Neural cell (in vitro differentiated cells): ENCODE measurements at regions not wholly inside any gene's neighbourhood (a gene's known extent, or its start where the extent isn't known, plus 50 kb on each side); places are given as distances from the start of the nearest gene placed in this dataset.

Experiments
- H2AFZ ChIP-seq: fragments of 200-600, 300-800 bp; sonication (generic), shearing (Covaris generic); 2 replicates; pipeline ENCODE4 v1.6.0; 2014; ENCODE audit warnings: low read depth, mild to moderate bottlenecking, antibody characterized with exemption, low read length, moderate library complexity
- H3F3A ChIP-seq: fragments of 200-600 bp; shearing (Covaris generic); 2 replicates; pipeline ENCODE4 v1.6.1; 2016; ENCODE audit warnings: mild to moderate bottlenecking, moderate library complexity, mixed read lengths, antibody characterized with exemption, low read length; ENCODE audit not compliant: insufficient read depth, poor library complexity, severe bottlenecking
- H3K27ac ChIP-seq: fragments of 200-600, 300-800 bp; sonication (generic), shearing (Covaris generic); 2 replicates; pipeline ENCODE4 v1.5.1; 2014; ENCODE audit warnings: mild to moderate bottlenecking, low read length, moderate library complexity
- H3K27me3 ChIP-seq: fragments of 300-800, 200-600 bp; sonication (generic), shearing (Covaris generic); 2 replicates; pipeline ENCODE4 v1.6.0; 2014; ENCODE audit warnings: mild to moderate bottlenecking, low read depth, low read length, moderate library complexity; ENCODE audit not compliant: insufficient read depth
- H3K36me3 ChIP-seq: fragments of 300-800, 200-600 bp; sonication (generic), shearing (Covaris generic); 2 replicates; pipeline ENCODE4 v1.5.1; 2014; ENCODE audit warnings: mild to moderate bottlenecking, antibody characterized with exemption, low read length, moderate library complexity; ENCODE audit not compliant: insufficient read depth
- H3K4me2 ChIP-seq: fragments of 300-800, 200-600 bp; sonication (generic), shearing (Covaris generic); 2 replicates; pipeline ENCODE4 v1.6.0; 2014; ENCODE audit warnings: mild to moderate bottlenecking, low read length
- H3K4me3 ChIP-seq: fragments of 300-800, 200-600 bp; sonication (generic), shearing (Covaris generic); 2 replicates; pipeline ENCODE4 v1.5.1; 2014; ENCODE audit warnings: mild to moderate bottlenecking, low read length, moderate library complexity
- H3K79me2 ChIP-seq: fragments of 200-600 bp; shearing (Covaris generic); replicated peaks from 2 replicates; pipeline ENCODE4 v1.6.0; 2014; ENCODE audit warnings: mild to moderate bottlenecking, low read length, moderate library complexity; ENCODE audit not compliant: insufficient read depth
- H3K9ac ChIP-seq: fragments of 300-800, 200-600 bp; sonication (generic), shearing (Covaris generic); 2 replicates; pipeline ENCODE4 v1.6.1; 2016; ENCODE audit warnings: mild to moderate bottlenecking, low read length, mixed read lengths
- H3K9me2 ChIP-seq: fragments of 200-600 bp; shearing (Covaris generic); 2 replicates; pipeline ENCODE4 v1.6.1; 2016; ENCODE audit warnings: mild to moderate bottlenecking, low read length, mixed read lengths; ENCODE audit not compliant: insufficient read depth
- H3K9me3 ChIP-seq: fragments of 200-600, 300-800 bp; sonication (generic), shearing (Covaris generic); 2 replicates; pipeline ENCODE4 v1.6.1; 2016; ENCODE audit warnings: mild to moderate bottlenecking, mixed run types, low read length, moderate library complexity, mixed read lengths
- H4K20me1 ChIP-seq: fragments of 200-600 bp; shearing (Covaris generic); 2 replicates; pipeline ENCODE4 v1.6.1; 2016; ENCODE audit warnings: mild to moderate bottlenecking, mixed run types; ENCODE audit not compliant: insufficient read depth
- EP300 ChIP-seq: fragments of 450-650 bp; conservative IDR thresholded peaks from 2 replicates; pipeline ENCODE4 v1.6.1; 2014; ENCODE audit warnings: antibody characterized with exemption, mild to moderate bottlenecking, moderate library complexity; ENCODE audit not compliant: poor library complexity, severe bottlenecking
- EZH2 ChIP-seq: fragments of 200-600, 300-800 bp; shearing (Covaris generic), sonication (generic); IDR thresholded peaks from 2 replicates; pipeline ENCODE4 v1.6.1; 2014; ENCODE audit warnings: antibody characterized with exemption, low read length, borderline replicate concordance, mild to moderate bottlenecking; ENCODE audit not compliant: insufficient read depth, poor library complexity, severe bottlenecking
- MXI1 ChIP-seq: fragments of 450-650 bp; conservative IDR thresholded peaks from 2 replicates; pipeline ENCODE4 v1.6.1; 2014; ENCODE audit warnings: antibody characterized with exemption, mild to moderate bottlenecking; ENCODE audit not compliant: poor library complexity, severe bottlenecking
- POLR2AphosphoS5 ChIP-seq: IDR thresholded peaks from 2 replicates; pipeline ENCODE4 v1.6.1; 2012
- RAD21 ChIP-seq: fragments of 450-650 bp; conservative IDR thresholded peaks from 2 replicates; pipeline ENCODE4 v1.6.1; 2014; ENCODE audit warnings: antibody characterized with exemption, mild to moderate bottlenecking, moderate library complexity
- REST ChIP-seq: IDR thresholded peaks from 2 replicates; pipeline ENCODE4 v1.6.1; 2012; ENCODE audit warnings: borderline replicate concordance
- SMC3 ChIP-seq: fragments of 450-650 bp; conservative IDR thresholded peaks from 2 replicates; pipeline ENCODE4 v1.6.1; 2014; ENCODE audit warnings: antibody characterized with exemption, mild to moderate bottlenecking, moderate library complexity; ENCODE audit not compliant: poor library complexity
- TAF1 ChIP-seq: IDR thresholded peaks from 2 replicates; pipeline ENCODE4 v1.6.1; 2012; ENCODE audit warnings: low read depth
- TF ChIP-seq, protein P1 (sequence below): fragments of 450-650 bp; IDR thresholded peaks from 2 replicates; pipeline ENCODE4 v1.5.1; 2014; ENCODE audit warnings: antibody characterized with exemption, mild to moderate bottlenecking, moderate library complexity; ENCODE audit not compliant: poor library complexity, severe bottlenecking

- Histone ChIP-seq H3K4me2 (no peak overlapping the region), H3K27me3 (no peaks in the 10 kb centered on the region)
- TF ChIP-seq RAD21 (no peak), EZH2 (no peak), SMC3 (no peak), MXI1 (no peak), REST (no peak), EP300 (no peak)
- TF ChIP-seq, protein P1, sequence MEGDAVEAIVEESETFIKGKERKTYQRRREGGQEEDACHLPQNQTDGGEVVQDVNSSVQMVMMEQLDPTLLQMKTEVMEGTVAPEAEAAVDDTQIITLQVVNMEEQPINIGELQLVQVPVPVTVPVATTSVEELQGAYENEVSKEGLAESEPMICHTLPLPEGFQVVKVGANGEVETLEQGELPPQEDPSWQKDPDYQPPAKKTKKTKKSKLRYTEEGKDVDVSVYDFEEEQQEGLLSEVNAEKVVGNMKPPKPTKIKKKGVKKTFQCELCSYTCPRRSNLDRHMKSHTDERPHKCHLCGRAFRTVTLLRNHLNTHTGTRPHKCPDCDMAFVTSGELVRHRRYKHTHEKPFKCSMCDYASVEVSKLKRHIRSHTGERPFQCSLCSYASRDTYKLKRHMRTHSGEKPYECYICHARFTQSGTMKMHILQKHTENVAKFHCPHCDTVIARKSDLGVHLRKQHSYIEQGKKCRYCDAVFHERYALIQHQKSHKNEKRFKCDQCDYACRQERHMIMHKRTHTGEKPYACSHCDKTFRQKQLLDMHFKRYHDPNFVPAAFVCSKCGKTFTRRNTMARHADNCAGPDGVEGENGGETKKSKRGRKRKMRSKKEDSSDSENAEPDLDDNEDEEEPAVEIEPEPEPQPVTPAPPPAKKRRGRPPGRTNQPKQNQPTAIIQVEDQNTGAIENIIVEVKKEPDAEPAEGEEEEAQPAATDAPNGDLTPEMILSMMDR: no peak
These were observed 133.4 kb upstream of the GSC start for GRCh38 chr14:94903338-94903737.

DNA sequence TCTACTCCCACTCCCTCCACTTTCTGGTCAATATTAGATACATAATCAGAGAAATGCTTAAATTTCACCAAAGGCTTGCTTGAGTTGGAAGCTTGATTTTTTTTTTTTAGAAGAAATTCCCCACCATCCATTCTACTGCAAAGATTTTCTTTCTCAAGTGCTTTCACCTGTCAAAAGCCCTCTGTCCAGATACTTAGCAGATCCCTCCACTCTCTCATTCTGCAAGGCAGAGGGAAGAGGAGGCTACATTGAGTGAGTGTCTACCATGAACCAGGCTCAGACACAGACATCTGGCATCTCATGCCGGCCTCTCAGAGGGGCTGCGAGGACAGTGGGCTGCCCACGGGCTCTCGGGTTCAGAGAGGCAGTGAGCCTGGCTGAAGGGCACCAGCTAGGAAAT, 127.6 kb upstream of the GSC start:
- Histone ChIP-seq H3K4me2 (no peak overlapping the region), H2AFZ (no peak overlapping the region), H3K79me2 (no peaks in the 10 kb centered on the region), H3K9ac (no peak overlapping the region), H3K9me3 (no peaks in the 10 kb centered on the region), H3F3A (no peaks in the 10 kb centered on the region), H4K20me1 (no peaks in the 10 kb centered on the region), H3K27me3 (no peaks in the 10 kb centered on the region), H3K36me3 (no peaks in the 10 kb centered on the region), H3K27ac (no peak overlapping the region), H3K9me2 (no peaks in the 10 kb centered on the region), H3K4me3 (no peak overlapping the region)
- no peak for TF ChIP-seq TAF1
- no peak for TF ChIP-seq SMC3
- TF ChIP-seq MXI1: no peak
- TF ChIP-seq POLR2AphosphoS5: no peak
- no peak for TF ChIP-seq EZH2
- TF ChIP-seq EP300: no peak
- no peak for TF ChIP-seq REST
- TF ChIP-seq, protein P1: no peak
- TF ChIP-seq RAD21: no peak

More at GRCh38 chr14:94903338-94903737, 133.4 kb upstream of the GSC start:
- Histone ChIP-seq H3K9me2 (no peaks in the 10 kb centered on the region), H3K36me3 (no peaks in the 10 kb centered on the region), H2AFZ (no peak overlapping the region), H4K20me1 (no peaks in the 10 kb centered on the region), H3K9ac (no peak overlapping the region), H3K79me2 (no peaks in the 10 kb centered on the region), H3K27ac (no peak overlapping the region), H3F3A (no peaks in the 10 kb centered on the region), H3K4me3 (no peak overlapping the region), H3K9me3 (no peaks in the 10 kb centered on the region)
